Loucy (cell line): ENCODE measurements at regions not wholly inside any gene's neighbourhood (a gene's known extent, or its start where the extent isn't known, plus 50 kb on each side); places are given as distances from the start of the nearest gene placed in this dataset.

Source experiments
- H2AFZ ChIP-seq: fragments of 200-600 bp; sonication (generic); 2 replicates; pipeline ENCODE4 v1.6.0; 2016; ENCODE audit warnings: antibody characterized with exemption, mild to moderate bottlenecking, low read length, moderate library complexity
- H3F3A ChIP-seq: fragments of 200-600 bp; 2 replicates; pipeline ENCODE4 v1.6.0; 2016; ENCODE audit warnings: antibody characterized with exemption, low read depth, mild to moderate bottlenecking
- H3K27me3 ChIP-seq: fragments of 200-600 bp; sonication (generic); 2 replicates; pipeline ENCODE4 v1.6.1; 2014; ENCODE audit warnings: low read length, mild to moderate bottlenecking; ENCODE audit not compliant: insufficient read depth, poor library complexity, severe bottlenecking
- H3K36me3 ChIP-seq: fragments of 200-600 bp; sonication (generic); 2 replicates; pipeline ENCODE4 v1.6.1; 2016; ENCODE audit warnings: low read length; ENCODE audit not compliant: insufficient read depth
- H3K4me1 ChIP-seq: fragments of 200-600 bp; sonication (generic); 2 replicates; pipeline ENCODE4 v1.5.1; 2014; ENCODE audit warnings: low read length, mild to moderate bottlenecking; ENCODE audit not compliant: insufficient read depth, poor library complexity, severe bottlenecking
- H3K4me2 ChIP-seq: fragments of 200-600 bp; sonication (generic); 2 replicates; pipeline ENCODE4 v1.6.0; 2014; ENCODE audit warnings: antibody characterized with exemption, low read length, low read depth, mild to moderate bottlenecking; ENCODE audit not compliant: poor library complexity, severe bottlenecking
- H3K4me3 ChIP-seq: fragments of 200-600 bp; sonication (generic); 2 replicates; pipeline ENCODE4 v1.5.1; 2014; ENCODE audit warnings: low read length, mild to moderate bottlenecking, mixed read lengths; ENCODE audit not compliant: poor library complexity, severe bottlenecking
- H3K79me2 ChIP-seq: fragments of 200-600 bp; sonication (generic); 2 replicates; pipeline ENCODE4 v1.6.1; 2014; ENCODE audit warnings: low read length; ENCODE audit not compliant: insufficient read depth
- H3K9ac ChIP-seq: fragments of 200-600 bp; sonication (generic); 2 replicates; pipeline ENCODE4 v1.6.0; 2014; ENCODE audit warnings: mild to moderate bottlenecking, low read depth, low read length, moderate library complexity; ENCODE audit not compliant: poor library complexity, severe bottlenecking
- H3K9me2 ChIP-seq: fragments of 200-600 bp; sonication (generic); replicated peaks from 2 replicates; pipeline ENCODE4 v1.6.1; 2016; ENCODE audit warnings: low read depth, low read length, mixed read lengths
- H3K9me3 ChIP-seq: fragments of 200-600 bp; sonication (generic); 2 replicates; pipeline ENCODE4 v1.6.1; 2014; ENCODE audit warnings: mild to moderate bottlenecking, antibody characterized with exemption, low read length, low read depth; ENCODE audit not compliant: insufficient read depth
- H4K20me1 ChIP-seq: fragments of 200-600 bp; sonication (generic); 2 replicates; pipeline ENCODE4 v1.6.0; 2014; ENCODE audit warnings: antibody characterized with exemption, low read length, mild to moderate bottlenecking; ENCODE audit not compliant: insufficient read depth, poor library complexity, severe bottlenecking
- CTCF ChIP-seq: fragments of 200-600 bp; sonication (generic); conservative IDR thresholded peaks from 2 replicates; pipeline ENCODE4 v1.5.1; 2014; ENCODE audit warnings: mild to moderate bottlenecking, antibody characterized with exemption, low read length
- EZH2phosphoT487 ChIP-seq: fragments of 200-600 bp; IDR thresholded peaks from 2 replicates; pipeline ENCODE4 v1.6.1; 2018; ENCODE audit warnings: antibody characterized with exemption, mild to moderate bottlenecking, moderate library complexity, borderline replicate concordance

DNA sequence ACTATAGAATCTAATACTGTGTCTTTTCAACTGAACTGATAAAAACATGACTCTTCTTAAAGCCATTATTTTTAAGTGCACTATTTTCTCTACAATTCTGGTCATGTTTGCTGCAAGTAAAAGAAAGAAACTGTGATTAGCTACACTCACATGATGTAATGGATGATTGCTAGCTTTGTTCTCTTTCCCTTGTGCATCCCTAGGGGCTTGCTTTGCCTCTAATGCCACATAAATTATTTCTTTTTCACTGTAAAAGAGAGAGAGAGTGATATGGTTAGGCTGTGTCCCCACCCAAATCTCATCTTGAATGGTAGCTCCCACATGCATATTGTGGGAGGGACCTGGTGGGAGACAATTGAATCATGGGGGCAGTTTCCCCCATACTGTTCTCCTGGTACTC is 630.2 kb upstream of the NR3C2 start:
- no peak overlapping the region for H3K4me2 ChIP-seq
- H3F3A ChIP-seq, result no peaks in the 10 kb centered on the region
- H3K4me3 ChIP-seq, result no peak overlapping the region
- H3K9ac ChIP-seq, result no peak overlapping the region
- no peaks in the 10 kb centered on the region for H4K20me1 ChIP-seq
- no peaks in the 10 kb centered on the region for H3K9me2 ChIP-seq
- H3K27me3 ChIP-seq, result no peaks in the 10 kb centered on the region
- H3K36me3 ChIP-seq, result no peaks in the 10 kb centered on the region
- H3K9me3 ChIP-seq, result no peaks in the 10 kb centered on the region
- H2AFZ ChIP-seq, result no peak overlapping the region
- TF ChIP-seq CTCF (no peak), EZH2phosphoT487 (no peak)
- H3K4me1 ChIP-seq, result no peaks in the 10 kb centered on the region
- no peaks in the 10 kb centered on the region for H3K79me2 ChIP-seq

DNA sequence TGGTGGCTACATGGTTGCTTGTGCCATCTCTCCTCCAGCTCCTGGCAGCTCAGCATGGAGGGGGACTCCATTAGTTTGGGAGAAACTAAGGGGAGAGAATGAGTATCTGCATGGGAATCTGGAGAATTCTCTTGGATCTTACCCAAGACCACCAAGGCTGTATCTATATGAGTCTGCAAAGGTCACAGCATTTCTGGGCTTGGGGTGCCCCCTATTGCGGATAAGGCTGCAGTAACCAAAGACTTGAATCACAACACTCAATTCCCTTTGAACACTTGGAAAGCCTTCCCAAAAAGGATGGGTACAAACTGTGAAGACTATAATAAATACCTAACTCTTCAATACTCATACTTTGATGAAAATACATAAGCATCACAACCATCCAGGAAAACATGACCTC is 623.5 kb upstream of the NR3C2 start:
- H3K4me2 ChIP-seq, result no peak overlapping the region
- H3K9ac ChIP-seq, result no peak overlapping the region
- H3K4me3 ChIP-seq, result no peak overlapping the region
- no peaks in the 10 kb centered on the region for H3K4me1 ChIP-seq
- TF ChIP-seq CTCF (no peak), EZH2phosphoT487 (no peak)
- H2AFZ ChIP-seq, result no peak overlapping the region
- H3K9me3 ChIP-seq, result no peaks in the 10 kb centered on the region; the same call in 1 of the 2 replicates
- no peaks in the 10 kb centered on the region for H3K79me2 ChIP-seq
- no peaks in the 10 kb centered on the region for H3K9me2 ChIP-seq
- no peaks in the 10 kb centered on the region for H4K20me1 ChIP-seq
- no peaks in the 10 kb centered on the region for H3F3A ChIP-seq
- no peaks in the 10 kb centered on the region for H3K27me3 ChIP-seq
- no peaks in the 10 kb centered on the region for H3K36me3 ChIP-seq

DNA sequence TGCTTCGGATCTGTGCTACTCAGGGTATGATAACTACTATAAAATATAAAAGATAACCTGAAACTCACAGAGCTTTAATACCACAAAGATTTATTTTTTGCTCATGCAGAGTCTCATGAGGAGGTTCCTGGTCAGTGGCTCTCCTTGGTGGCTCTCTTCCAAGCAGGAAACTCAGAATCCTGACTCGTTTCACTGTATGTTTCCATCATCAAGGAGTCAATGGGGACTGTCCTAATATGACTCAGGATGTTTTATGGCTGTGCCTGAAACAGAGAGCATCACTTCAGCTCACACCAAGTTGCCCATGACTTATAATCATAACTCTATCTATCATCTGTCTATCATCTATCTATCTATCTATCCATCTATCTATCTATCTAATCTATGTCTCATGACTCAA is 620.8 kb upstream of the NR3C2 start:
- H3K4me2 ChIP-seq, result no peak overlapping the region

More for the DNA sequence above, 620.8 kb upstream of the NR3C2 start:
- Histone ChIP-seq H3K9me2 (no peaks in the 10 kb centered on the region), H4K20me1 (no peaks in the 10 kb centered on the region), H3K4me1 (no peaks in the 10 kb centered on the region), H3K4me3 (no peak overlapping the region), H3K79me2 (no peaks in the 10 kb centered on the region), H3K36me3 (no peaks in the 10 kb centered on the region), H3F3A (no peaks in the 10 kb centered on the region), H2AFZ (no peak overlapping the region), H3K9me3 (no peaks in the 10 kb centered on the region; the same call in 1 of the 2 replicates), H3K9ac (no peak overlapping the region), H3K27me3 (no peaks in the 10 kb centered on the region)
- TF ChIP-seq EZH2phosphoT487 (no peak), CTCF (no peak)
